HK-2 (cell line): ENCODE measurements at regions not wholly inside any gene's neighbourhood (a gene's known extent, or its start where the extent isn't known, plus 50 kb on each side); places are given as distances from the start of the nearest gene placed in this dataset.

Experiments used
- DNase-seq: peaks from one replicate; pipeline ENCODE4 v3.0.0-alpha.2; 2018; ENCODE audit not compliant: unreplicated experiment

DNA sequence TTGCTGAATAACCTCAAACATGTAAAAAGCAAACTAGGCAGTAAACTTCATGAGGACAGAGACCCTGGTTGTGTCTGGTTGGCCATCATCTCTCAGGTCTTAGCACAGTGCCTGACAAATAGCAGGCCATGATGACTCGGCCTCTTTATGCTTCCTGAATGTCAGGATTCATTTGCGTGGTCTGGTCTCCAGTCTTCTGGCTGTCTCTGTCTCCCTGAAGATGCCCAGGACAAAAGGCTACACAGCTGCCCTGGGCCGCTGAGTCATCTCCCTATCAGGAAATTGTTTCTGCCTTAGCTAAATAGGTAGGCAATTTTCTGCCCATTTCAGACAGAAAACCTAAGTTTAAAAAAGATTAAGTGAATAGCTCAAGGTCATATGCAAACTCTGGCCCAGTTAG, 84.1 kb upstream of the FNDC3A start:
- peak; percentile 16 for DNase-seq

DNA sequence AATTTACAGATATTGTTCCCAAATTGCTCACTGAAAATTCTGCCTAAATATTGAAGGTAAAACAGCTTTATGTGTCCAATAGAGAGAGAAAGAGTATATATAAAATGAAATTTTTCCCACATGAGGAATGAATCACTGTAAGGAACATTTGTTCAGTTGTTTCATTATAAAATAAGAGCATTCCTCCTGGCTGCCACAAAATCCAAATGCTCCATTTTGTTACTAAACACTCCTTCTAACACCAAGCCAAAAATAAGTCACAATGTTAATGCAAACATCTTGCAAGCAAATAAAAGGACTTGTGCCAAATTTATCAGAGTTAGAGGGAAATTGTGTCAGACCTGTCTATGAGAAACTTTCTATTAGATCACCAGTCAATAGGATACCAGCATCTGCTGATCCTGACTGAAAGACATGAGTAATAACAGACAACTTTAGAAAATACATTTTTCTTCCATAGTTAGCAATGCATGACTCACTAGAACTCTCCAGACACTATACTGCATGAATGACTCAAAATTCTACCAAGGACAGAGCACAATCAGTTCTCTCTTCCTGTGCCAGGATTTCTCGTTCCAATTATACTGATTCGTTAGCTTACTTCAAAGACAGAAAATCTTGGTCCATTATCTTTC, 83.5 kb upstream of the FNDC3A start:
- DNase-seq, result no peak

DNA sequence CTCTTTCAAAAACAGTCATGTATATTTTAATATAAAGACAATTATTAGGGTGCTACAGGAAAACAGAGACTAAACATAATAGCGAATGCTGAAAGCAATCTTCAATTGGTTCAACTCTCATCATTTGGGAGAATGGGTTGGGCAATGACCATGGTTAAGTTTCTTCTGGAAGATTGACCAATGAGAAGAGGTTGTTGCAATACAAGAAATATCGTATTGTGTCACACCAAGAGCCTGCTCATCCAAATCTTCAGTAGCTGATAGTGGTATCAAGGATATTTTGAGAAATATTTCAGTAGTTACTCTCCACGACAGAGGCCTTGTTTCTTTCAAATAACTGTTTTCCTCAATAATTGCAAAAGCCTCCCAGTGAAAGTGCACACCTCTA, 83.0 kb upstream of the FNDC3A start:
- no peak for DNase-seq

DNA sequence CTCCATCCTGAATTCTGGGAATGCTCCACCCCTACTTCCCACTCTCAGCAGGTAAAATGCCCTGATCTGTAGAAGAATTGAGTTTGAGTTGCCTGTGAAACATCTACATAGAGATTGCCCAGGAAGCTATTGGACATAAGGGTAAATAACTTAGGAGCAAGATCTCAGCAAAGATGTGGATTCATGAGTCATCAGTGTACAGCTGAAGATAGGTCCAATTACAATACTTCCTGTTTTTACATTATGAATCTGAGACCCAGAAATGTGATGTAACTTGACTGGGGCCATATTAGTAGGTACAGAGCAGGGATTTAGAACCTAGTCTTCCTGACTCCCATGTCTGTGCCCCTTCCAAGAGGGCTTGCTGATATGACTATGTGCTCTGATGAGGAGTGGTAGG, 79.4 kb upstream of the FNDC3A start:
- no peak for DNase-seq

DNA sequence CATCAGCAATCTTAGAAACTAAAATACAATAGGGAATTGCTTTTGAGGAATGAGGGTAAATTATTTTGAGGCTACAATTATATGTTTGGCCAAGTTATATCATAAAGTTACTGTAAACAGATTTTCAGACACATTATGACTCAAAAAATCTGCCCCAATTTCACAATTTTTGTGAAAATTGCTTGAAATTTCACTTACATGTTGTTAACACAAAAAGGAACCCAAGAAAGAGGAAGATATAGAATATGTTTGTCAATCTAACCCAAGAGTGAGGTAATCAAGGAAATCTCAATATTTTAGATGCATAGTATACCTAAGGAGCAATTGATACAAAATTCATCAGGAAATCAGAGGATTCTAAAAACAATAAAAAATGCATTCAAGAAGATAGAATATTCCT, 73.9 kb upstream of the FNDC3A start:
- DNase-seq, result no peak

DNA sequence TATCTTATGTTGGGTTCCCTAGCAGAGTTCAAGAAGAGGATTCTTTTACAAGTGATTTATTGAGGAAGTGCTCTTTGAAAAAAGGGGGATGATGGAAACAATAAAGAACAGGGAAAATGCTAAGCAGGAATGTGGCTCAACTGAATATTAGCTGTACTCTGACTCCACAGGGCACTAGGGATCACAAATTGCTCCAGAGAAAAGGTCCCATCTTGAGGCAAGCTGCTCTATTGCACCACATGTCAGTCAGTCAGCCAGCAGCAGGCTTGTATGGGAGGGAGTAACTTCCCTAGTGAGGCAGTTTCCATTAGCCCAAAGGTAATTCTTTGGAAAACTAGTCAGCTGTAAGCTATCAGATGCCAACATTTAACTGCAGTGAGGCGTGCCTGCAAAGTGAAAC, 73.3 kb upstream of the FNDC3A start:
- DNase-seq, result peak; percentile 10

DNA sequence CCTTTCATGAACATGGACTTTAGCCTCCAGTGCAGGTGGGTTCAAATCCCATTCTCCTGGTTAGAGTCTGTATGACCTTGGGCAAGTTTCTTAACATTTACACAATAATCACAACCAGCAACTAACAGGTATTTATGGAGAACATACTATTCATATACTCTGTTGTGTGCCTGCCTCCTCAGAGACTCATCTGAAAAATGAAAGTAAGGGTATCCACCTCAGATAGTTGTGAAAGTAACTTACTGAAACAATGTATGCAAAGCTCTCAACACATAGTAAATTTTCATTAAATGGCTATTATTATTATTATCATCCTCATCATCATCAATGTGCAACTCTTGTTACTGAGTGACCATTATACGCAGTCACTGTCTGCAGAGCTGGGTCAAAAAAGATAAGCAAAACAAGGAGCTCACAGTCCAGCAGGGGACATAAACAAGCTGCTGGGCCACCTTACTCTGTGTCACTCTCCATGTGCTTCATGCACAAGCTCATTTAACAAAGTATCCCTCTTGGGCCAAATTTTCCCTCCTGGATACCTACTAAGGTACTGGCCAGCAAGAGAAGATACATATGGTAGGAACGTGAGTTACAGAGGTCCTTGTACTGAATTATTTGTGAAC, 70.9 kb upstream of the FNDC3A start:
- no peak for DNase-seq

DNA sequence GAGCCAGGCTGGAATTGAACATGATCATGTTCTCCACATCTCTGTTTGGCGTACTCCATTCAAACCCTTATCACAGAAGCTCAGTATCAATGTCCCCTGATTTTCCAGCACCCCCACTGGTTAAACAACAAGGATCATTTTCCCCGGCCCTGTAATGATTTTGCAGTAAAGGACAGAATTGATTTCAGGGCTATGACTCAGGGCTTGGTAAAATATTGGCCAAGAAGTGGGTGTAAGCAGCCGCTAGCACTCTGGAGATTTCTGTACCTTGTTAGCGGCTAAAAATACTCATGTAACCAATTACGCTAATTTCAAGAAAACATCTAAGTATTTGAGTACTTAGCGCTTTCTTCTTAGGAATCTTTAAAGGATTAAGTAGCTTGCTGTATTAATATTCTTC, 69.5 kb upstream of the FNDC3A start:
- no peak for DNase-seq

DNA sequence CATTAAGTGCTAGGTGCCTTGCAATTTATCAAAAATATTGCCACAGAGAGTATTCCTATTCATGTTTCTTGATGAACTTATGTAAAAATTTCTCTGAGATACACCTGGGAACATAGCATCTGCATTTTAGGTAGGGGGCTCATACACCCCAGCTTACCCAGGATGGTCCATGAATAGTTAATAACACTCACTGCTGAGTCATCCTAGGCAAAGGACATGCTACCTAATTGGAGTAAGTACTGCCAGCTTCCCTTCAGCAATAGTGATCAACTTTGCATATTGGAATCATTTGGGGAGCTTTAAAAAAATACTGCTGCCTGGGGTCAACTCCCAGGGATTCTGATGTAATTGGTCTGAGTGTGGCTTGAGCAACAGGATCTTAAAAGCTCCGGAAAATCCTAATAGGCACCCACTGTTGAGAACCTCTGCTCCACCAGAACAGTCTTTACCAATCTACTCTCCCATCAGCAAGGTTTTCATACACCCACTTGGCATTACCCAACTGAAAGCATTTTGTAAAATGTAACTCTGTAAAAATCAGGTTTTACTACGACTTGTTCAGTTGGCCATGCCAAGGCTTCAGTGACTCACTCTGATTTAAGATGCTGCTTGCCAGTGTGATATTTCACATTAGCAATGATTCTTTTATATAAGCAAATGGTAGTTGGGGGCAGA, 67.2 kb upstream of the FNDC3A start:
- DNase-seq, result no peak

DNA sequence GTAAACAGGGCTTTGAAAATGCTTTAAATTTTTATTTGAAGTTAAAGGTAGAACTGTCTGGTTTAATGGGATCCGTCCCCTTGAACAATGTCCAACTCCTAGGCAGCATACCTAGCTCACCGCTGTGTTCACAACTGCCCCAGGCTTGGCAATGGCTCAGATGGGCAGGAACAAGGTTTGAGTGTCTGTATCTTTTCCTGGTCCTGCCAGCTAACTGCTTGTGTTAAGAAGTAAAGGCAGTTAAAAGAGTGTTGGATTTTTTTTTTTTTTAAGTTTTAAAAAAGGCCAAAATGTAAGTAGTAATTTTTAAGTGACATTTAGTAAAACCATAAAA, 66.7 kb upstream of the FNDC3A start:
- no peak for DNase-seq

DNA sequence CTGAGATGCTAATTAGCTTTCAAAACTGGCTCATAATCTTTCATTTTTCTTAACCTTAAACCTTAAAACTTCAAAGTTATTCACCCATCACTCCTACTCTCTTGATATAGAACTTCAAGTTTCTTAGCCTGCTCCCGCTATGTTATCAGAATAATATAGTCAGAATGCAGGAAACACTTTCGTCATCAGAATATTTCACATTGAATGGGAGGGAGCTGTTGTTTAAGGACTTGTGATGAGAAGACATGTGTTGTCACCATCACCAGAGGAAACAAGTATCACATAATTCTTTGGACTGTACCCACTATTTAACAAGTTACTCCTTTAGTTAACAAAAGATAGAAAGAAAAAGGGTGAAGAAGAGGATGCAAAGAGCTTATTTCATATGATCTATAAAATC, 65.0 kb upstream of the FNDC3A start:
- DNase-seq, result no peak

DNA sequence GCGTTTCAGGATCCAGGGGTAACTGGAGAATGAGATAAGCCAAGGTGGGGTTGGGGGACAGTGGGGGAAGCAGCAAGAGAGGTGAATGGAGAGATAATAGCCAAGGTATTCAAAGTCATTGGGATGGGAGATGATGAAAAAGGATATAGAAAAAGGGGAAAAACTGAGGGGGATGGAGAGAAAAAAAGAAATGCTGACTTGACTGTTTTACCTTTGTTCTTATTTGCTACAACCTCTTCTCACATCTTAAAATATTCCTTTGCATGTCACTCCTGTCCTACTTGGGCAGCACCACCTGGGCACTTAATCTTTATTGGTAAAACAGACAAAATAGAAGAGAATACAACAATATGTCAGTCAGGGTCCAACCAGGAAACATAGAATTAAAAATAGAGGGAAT, 56.0 kb upstream of the FNDC3A start:
- DNase-seq, result no peak

DNA sequence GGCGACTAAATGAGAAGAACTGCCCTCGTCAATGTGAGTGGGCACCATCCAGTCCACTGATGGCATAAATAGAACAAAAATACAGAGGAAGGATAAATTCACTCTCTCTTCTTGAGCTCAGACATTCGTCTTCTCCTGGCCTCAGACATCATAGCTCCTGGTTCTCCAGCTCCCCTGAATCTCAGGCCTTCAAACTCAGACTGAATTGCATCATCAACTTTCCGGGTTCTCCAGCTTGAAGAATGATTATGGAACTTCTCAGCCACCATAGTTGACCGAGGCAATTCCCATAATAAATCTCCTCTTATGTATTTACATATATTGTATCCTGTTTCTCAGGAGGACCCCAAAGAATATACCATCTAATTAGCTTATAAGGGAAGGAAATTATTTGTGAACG, 55.0 kb upstream of the FNDC3A start:
- no peak for DNase-seq

DNA sequence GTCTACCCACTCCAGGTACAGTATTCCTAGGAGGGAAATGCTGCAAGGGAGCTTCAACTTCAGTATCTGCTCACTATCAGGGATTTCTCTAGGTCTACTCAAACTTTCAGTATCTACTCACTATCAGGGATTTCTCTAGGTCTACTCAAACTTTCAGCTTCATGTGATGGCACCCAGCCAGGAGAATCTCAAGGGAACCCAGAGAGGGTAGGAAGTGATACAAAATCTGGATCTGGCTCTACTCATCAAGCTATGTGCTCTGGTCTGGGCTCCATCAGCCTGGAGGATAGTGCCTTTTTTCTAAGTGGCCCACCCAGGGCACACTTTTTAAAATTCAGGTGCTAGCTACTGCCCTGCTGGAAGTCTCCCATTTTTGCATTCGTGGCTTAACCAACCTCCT, 52.3 kb upstream of the FNDC3A start:
- DNase-seq, result no peak

DNA sequence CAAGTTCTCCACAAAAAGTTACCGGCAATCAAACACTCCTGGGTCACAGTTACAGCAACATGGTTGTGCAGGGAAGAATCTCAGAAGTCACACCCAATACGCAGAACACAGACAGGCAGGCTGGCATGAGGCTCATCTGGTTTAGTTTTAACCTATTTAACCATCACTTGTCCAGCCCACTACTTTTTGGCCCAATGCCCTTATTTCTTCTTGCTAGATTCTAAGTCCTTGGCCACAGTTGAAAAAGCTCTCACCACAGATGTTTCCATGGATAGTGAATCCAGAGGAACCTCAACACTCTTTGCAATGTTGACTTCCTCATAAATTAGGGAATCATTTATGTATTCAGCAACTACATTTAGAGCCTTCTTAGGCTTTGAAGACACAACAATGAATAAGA, 50.7 kb upstream of the FNDC3A start:
- no peak for DNase-seq
